ENCODE measurements at regions not wholly inside any gene's neighbourhood (a gene's known extent, or its start where the extent isn't known, plus 50 kb on each side); places are given as distances from the start of the nearest gene placed in this dataset.
"Not testable (repeated sequence)": the region's sequence is repeated elsewhere in the genome, so short reads cannot be mapped to it uniquely, and the experiment has no call there.

GRCh38 chr7:106347229-106347833, 62.5 kb upstream of the NAMPT start:
- DNase-seq (ENCODE audit: low read depth in 2 of 2, low spot score in 1 of 2) = no peak

GRCh38 chr7:106346678-106347217, 62.0 kb upstream of the NAMPT start:
- peak in 1 of 2 donors; percentile 3 for DNase-seq (ENCODE audit: low read depth in 2 of 2, low spot score in 1 of 2)

- no peak for DNase-seq (ENCODE audit: low read depth in 2 of 2, low spot score in 1 of 2)
Measured at GRCh38 chr7:106346167-106346677, 61.4 kb upstream of the NAMPT start.

- peak in 1 of 2 donors; percentile 4 for DNase-seq (ENCODE audit: low read depth in 2 of 2, low spot score in 1 of 2)
Measured at GRCh38 chr7:106345421-106346166, 60.8 kb upstream of the NAMPT start.

GRCh38 chr7:106344861-106345260, 60.1 kb upstream of the NAMPT start:
- DNase-seq (ENCODE audit: low read depth in 2 of 2, low spot score in 1 of 2) = no peak

- DNase-seq (ENCODE audit: low read depth in 2 of 2, low spot score in 1 of 2) = no peak
Measured at GRCh38 chr7:106344211-106344610, 59.4 kb upstream of the NAMPT start.

GRCh38 chr7:106342049-106342448, 57.3 kb upstream of the NAMPT start:
- DNase-seq (ENCODE audit: low read depth in 2 of 2, low spot score in 1 of 2) = not testable (repeated sequence)

- not testable (repeated sequence) for DNase-seq (ENCODE audit: low read depth in 2 of 2, low spot score in 1 of 2)
Measured at GRCh38 chr7:106340247-106340596, 55.4 kb upstream of the NAMPT start.

- no peak for DNase-seq (ENCODE audit: low read depth in 2 of 2, low spot score in 1 of 2)
Measured at GRCh38 chr7:106339513-106340246, 54.9 kb upstream of the NAMPT start.

GRCh38 chr7:106337754-106338153, 53.0 kb upstream of the NAMPT start:
- no peak for DNase-seq (ENCODE audit: low read depth in 2 of 2, low spot score in 1 of 2)

- DNase-seq (ENCODE audit: low read depth in 2 of 2, low spot score in 1 of 2) = no peak
Measured at GRCh38 chr7:106335814-106336213, 51.0 kb upstream of the NAMPT start.

Data from stimulated activated CD8-positive, alpha-beta memory T cell treated with anti-CD3 and anti-CD28 coated beads, Interleukin-4, amount 100 ng/mL, for 1 hour (primary cell).